ENCODE measurements at regions not wholly inside any gene's neighbourhood (a gene's known extent, or its start where the extent isn't known, plus 50 kb on each side); places are given as distances from the start of the nearest gene placed in this dataset.

GRCh38 chr15:57796146-57796545 lies 89.6 kb downstream of the POLR2M start:
- CTCF ChIA-PET = interaction anchor here (1.2 kb wide), 1 partner anchor 45 kb away, joined by 3 read pairs; no protein-coding TSS in a partner anchor
- DNase-seq = no peak
- Histone ChIP-seq H3K36me3 (replicated peaks in 1 of 2; ENCODE audit: control insufficient read depth in 1 of 2, insufficient read depth in 2 of 2, low read length in 1 of 2) (no peaks in the 10 kb centered on the region), H3F3A (replicated peaks; ENCODE audit: insufficient read depth) (no peaks in the 10 kb centered on the region), H3K9ac (no peak overlapping the region), H3K9me2 (no peaks in the 10 kb centered on the region), H3K27ac (ENCODE audit: low read depth in 2 of 2, low read length in 1 of 2) (no peak overlapping the region), H3K4me1 (ENCODE audit: control insufficient read depth in 1 of 2, insufficient read depth in 2 of 2, low read depth in 1 of 2, low read length in 1 of 2) (no peaks in the 10 kb centered on the region; a peak in 1 of 4 replicates), H3K4me2 (no peak overlapping the region), H3K9me3 (no peaks in the 10 kb centered on the region), H2AFZ (ENCODE audit: low read depth) (no peak overlapping the region), H4K20me1 (ENCODE audit: insufficient read depth) (no peaks in the 10 kb centered on the region), H3K27me3 (ENCODE audit: insufficient read depth) (no peaks in the 10 kb centered on the region), H3K79me2 (ENCODE audit: insufficient read depth) (no peaks in the 10 kb centered on the region), H3K4me3 (ENCODE audit: low read depth in 2 of 2, low read length in 1 of 2) (no peak overlapping the region)
- POLR2A ChIA-PET = no interaction called here
- 14% methylated on average over 1 of the region's 1 CpG for WGBS (ENCODE audit: low lambda C conversion rate)
- TF ChIP-seq NFIC (IDR thresholded peaks at IDR 0.05; ENCODE audit: borderline replicate concordance) = no peak
- TF ChIP-seq EZH2phosphoT487 (IDR thresholded peaks at IDR 0.05; ENCODE audit: borderline replicate concordance, low read depth) = no peak
- TF ChIP-seq MXI1 (IDR thresholded peaks at IDR 0.05; ENCODE audit: low read depth, low read length) = no peak
- no peak for TF ChIP-seq YY1 (IDR thresholded peaks at IDR 0.05; ENCODE audit: low read depth)
- TF ChIP-seq USF2 (IDR thresholded peaks at IDR 0.05; ENCODE audit: borderline replicate concordance, low read depth, low read length) = no peak
- no peak for TF ChIP-seq FOSL2 (IDR thresholded peaks at IDR 0.05; ENCODE audit: borderline replicate concordance, low read depth)
- TF ChIP-seq GATA2 (CRISPR knock-in tag; IDR thresholded peaks at IDR 0.05) = no peak
- no peak for TF ChIP-seq POLR2AphosphoS5 (IDR thresholded peaks at IDR 0.05; ENCODE audit: low read depth, low read length)
- no peak for TF ChIP-seq RFX5 (IDR thresholded peaks at IDR 0.05; ENCODE audit: low read length)
- TF ChIP-seq NRF1 (IDR thresholded peaks at IDR 0.05; ENCODE audit: low read depth, low read length) = no peak
- TF ChIP-seq TEAD4 (IDR thresholded peaks at IDR 0.05; ENCODE audit: borderline replicate concordance, insufficient read depth) = no peak
- no peak for TF ChIP-seq MAX (IDR thresholded peaks at IDR 0.05; ENCODE audit: low read depth)
- no peak for TF ChIP-seq JUND (IDR thresholded peaks at IDR 0.05)
- TF ChIP-seq GABPA (IDR thresholded peaks at IDR 0.05; ENCODE audit: low read depth) = no peak

GRCh38 chr15:57797110-57797509 lies 90.6 kb downstream of the POLR2M start:
- H3K9ac ChIP-seq = no peak overlapping the region
- no peak overlapping the region for H3K4me2 ChIP-seq
- H3K4me1 ChIP-seq (ENCODE audit: control insufficient read depth in 1 of 2, insufficient read depth in 2 of 2, low read depth in 1 of 2, low read length in 1 of 2) = no peaks in the 10 kb centered on the region; a peak in 1 of 4 replicates
- 31% methylated on average over 3 of the region's 3 CpGs for WGBS (ENCODE audit: low lambda C conversion rate)
- no peaks in the 10 kb centered on the region for H4K20me1 ChIP-seq (ENCODE audit: insufficient read depth)
- no peaks in the 10 kb centered on the region for H3K9me2 ChIP-seq
- H3K27ac ChIP-seq (ENCODE audit: low read depth in 2 of 2, low read length in 1 of 2) = no peak overlapping the region
- H3K36me3 ChIP-seq (replicated peaks in 1 of 2; ENCODE audit: control insufficient read depth in 1 of 2, insufficient read depth in 2 of 2, low read length in 1 of 2) = no peaks in the 10 kb centered on the region
- TF ChIP-seq USF1 (IDR thresholded peaks at IDR 0.05; ENCODE audit: borderline replicate concordance, low read depth) = no peak
- no peak for TF ChIP-seq GATA2 (CRISPR knock-in tag; IDR thresholded peaks at IDR 0.05)
- no peak for TF ChIP-seq RAD21 (IDR thresholded peaks at IDR 0.05; ENCODE audit: low read length)
- no peak for TF ChIP-seq TAF1 (IDR thresholded peaks at IDR 0.05; ENCODE audit: borderline replicate concordance, low read depth, low read length)
- no peak for TF ChIP-seq YY1 (IDR thresholded peaks at IDR 0.05; ENCODE audit: low read depth)
- no peak for TF ChIP-seq RFX5 (IDR thresholded peaks at IDR 0.05; ENCODE audit: low read length)
- TF ChIP-seq POLR2AphosphoS5 (IDR thresholded peaks at IDR 0.05; ENCODE audit: low read depth, low read length) = no peak
- no peak for TF ChIP-seq USF2 (IDR thresholded peaks at IDR 0.05; ENCODE audit: borderline replicate concordance, low read depth, low read length)
- no peak for TF ChIP-seq CTCF (IDR thresholded peaks at IDR 0.05)
- TF ChIP-seq TEAD4 (IDR thresholded peaks at IDR 0.05; ENCODE audit: borderline replicate concordance, insufficient read depth) = no peak
- no peak for TF ChIP-seq NFIC (IDR thresholded peaks at IDR 0.05; ENCODE audit: borderline replicate concordance)
- no peak for TF ChIP-seq SMC3 (IDR thresholded peaks at IDR 0.05; ENCODE audit: low read depth, low read length)
- TF ChIP-seq FOSL2 (IDR thresholded peaks at IDR 0.05; ENCODE audit: borderline replicate concordance, low read depth) = no peak
- TF ChIP-seq EZH2phosphoT487 (IDR thresholded peaks at IDR 0.05; ENCODE audit: borderline replicate concordance, low read depth) = no peak
- no peak for DNase-seq
- no peak overlapping the region for H3K4me3 ChIP-seq (ENCODE audit: low read depth in 2 of 2, low read length in 1 of 2)
- POLR2A ChIA-PET = no interaction called here
- no peaks in the 10 kb centered on the region for H3K27me3 ChIP-seq (ENCODE audit: insufficient read depth)
- no peaks in the 10 kb centered on the region for H3F3A ChIP-seq (replicated peaks; ENCODE audit: insufficient read depth)
- H3K9me3 ChIP-seq = no peaks in the 10 kb centered on the region
- CTCF ChIA-PET = interaction anchor here (0.8 to 1.2 kb wide), 2 partner anchors 46 to 64 kb away, joined by 3 to 4 read pairs; no protein-coding TSS in a partner anchor
- H2AFZ ChIP-seq (ENCODE audit: low read depth) = no peak overlapping the region
- no peaks in the 10 kb centered on the region for H3K79me2 ChIP-seq (ENCODE audit: insufficient read depth)

All from SK-N-SH (cell line).